Neural progenitor cell (in vitro differentiated cells): ENCODE measurements at regions not wholly inside any gene's neighbourhood (a gene's known extent, or its start where the extent isn't known, plus 50 kb on each side); places are given as distances from the start of the nearest gene placed in this dataset.

Source experiments
- DNase-seq: peaks from one replicate; pipeline ENCODE4 v3.0.0-alpha.2; 2016; ENCODE audit warnings: low spot score
- H2AFZ ChIP-seq: fragments of 200-600 bp; sonication (generic); replicated peaks from 2 replicates; pipeline ENCODE4 v1.6.1; 2016; ENCODE audit warnings: antibody characterized with exemption
- H3F3A ChIP-seq: fragments of 200-600 bp; sonication (generic); 2 replicates; pipeline ENCODE4 v1.6.1; 2016; ENCODE audit warnings: antibody characterized with exemption, low read depth
- H3K27ac ChIP-seq: fragments of 200-600 bp; sonication (generic); 2 replicates; pipeline ENCODE4 v1.5.1; 2016; ENCODE audit warnings: mild to moderate bottlenecking
- H3K27me3 ChIP-seq: fragments of 200-600 bp; sonication (generic); 2 replicates; pipeline ENCODE4 v1.6.1; 2016; ENCODE audit warnings: mild to moderate bottlenecking, moderate library complexity
- H3K36me3 ChIP-seq: fragments of 200-600 bp; sonication (generic); 2 replicates; pipeline ENCODE4 v1.5.1; 2016
- H3K4me1 ChIP-seq: fragments of 200-600 bp; sonication (generic); 2 replicates; pipeline ENCODE4 v1.6.1; 2016; ENCODE audit warnings: mixed run types
- H3K4me2 ChIP-seq: fragments of 200-600 bp; sonication (generic); 2 replicates; pipeline ENCODE4 v1.6.1; 2016
- H3K4me3 ChIP-seq: fragments of 200-600 bp; sonication (generic); 2 replicates; pipeline ENCODE4 v1.5.1; 2016
- H3K79me2 ChIP-seq: fragments of 200-600 bp; sonication (generic); 2 replicates; pipeline ENCODE4 v1.6.1; 2016; ENCODE audit warnings: low read depth
- H3K9ac ChIP-seq: fragments of 200-600 bp; sonication (generic); 2 replicates; pipeline ENCODE4 v1.6.1; 2016
- H3K9me3 ChIP-seq: fragments of 200-600 bp; sonication (generic); 2 replicates; pipeline ENCODE4 v1.5.1; 2016; ENCODE audit warnings: low read depth
- H4K20me1 ChIP-seq: fragments of 200-600 bp; sonication (generic); 2 replicates; pipeline ENCODE4 v1.6.1; 2016; ENCODE audit warnings: low read depth
- H3K27ac Mint-ChIP-seq: 3 replicates; pipeline ENCODE4 v1.8.0; 2021; ENCODE audit warnings: mixed read lengths
- H3K27me3 Mint-ChIP-seq: 2 replicates; pipeline ENCODE4 v1.8.0; 2022; ENCODE audit warnings: low read depth, mild to moderate bottlenecking, inconsistent platforms, moderate library complexity, mixed read lengths; ENCODE audit not compliant: insufficient read depth
- H3K36me3 Mint-ChIP-seq: 3 replicates; pipeline ENCODE4 v1.8.0; 2021; ENCODE audit warnings: mixed read lengths
- H3K4me1 Mint-ChIP-seq: 3 replicates; pipeline ENCODE4 v1.8.0; 2021; ENCODE audit warnings: mixed read lengths
- H3K4me3 Mint-ChIP-seq: 3 replicates; pipeline ENCODE4 v1.8.0; 2021; ENCODE audit warnings: mild to moderate bottlenecking, moderate library complexity, mixed read lengths
- H3K9me3 Mint-ChIP-seq: 3 replicates; pipeline ENCODE4 v1.8.0; 2020; ENCODE audit warnings: mixed read lengths
- EZH2 ChIP-seq: fragments of 200-600 bp; sonication (generic); IDR thresholded peaks from 2 replicates; pipeline ENCODE4 v1.6.1; 2017; ENCODE audit warnings: antibody characterized with exemption, mild to moderate bottlenecking, moderate library complexity
- EZH2phosphoT487 ChIP-seq: fragments of 200-600 bp; sonication (generic); IDR thresholded peaks from 2 replicates; pipeline ENCODE4 v1.6.1; 2017; ENCODE audit warnings: antibody characterized with exemption
- TF ChIP-seq, protein P1 (sequence below): fragments of 200-600 bp; sonication (generic); IDR thresholded peaks from 2 replicates; pipeline ENCODE4 v1.5.1; 2017; ENCODE audit warnings: antibody characterized with exemption, mild to moderate bottlenecking

DNA sequence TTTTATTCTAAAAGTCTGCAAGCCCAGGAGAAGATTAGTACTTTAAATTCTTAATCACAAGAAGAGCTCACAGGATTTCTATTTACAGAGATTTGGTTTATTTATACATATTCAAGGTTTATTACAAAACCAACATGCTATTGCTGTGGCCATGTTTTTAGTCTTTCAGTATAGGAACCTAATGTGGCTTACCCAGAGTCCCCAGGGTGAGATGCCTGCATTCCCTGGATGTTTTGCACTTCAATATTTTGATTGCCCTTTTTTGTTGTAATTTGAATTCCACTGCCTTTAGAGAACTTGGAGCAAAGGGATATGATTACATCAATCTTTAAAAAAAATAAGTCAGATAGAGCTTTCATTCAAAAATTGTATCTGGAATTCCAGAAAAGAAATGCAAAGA, 146.0 kb upstream of the FRMPD4 start:
- Histone ChIP-seq H3K9ac (no peak overlapping the region), H3K79me2 (no peaks in the 10 kb centered on the region), H3K9me3 (peaks cover 8% of the 10 kb centered on the region), H3K4me3 (no peak overlapping the region), H3K4me2 (no peak overlapping the region), H4K20me1 (no peaks in the 10 kb centered on the region), H3K4me1 (no peaks in the 10 kb centered on the region), H3F3A (no peaks in the 10 kb centered on the region), H3K27me3 (no peaks in the 10 kb centered on the region), H3K36me3 (no peaks in the 10 kb centered on the region), H2AFZ (no peak overlapping the region), H3K27ac (no peak overlapping the region)
- Mint-ChIP-seq H3K27me3 (no peaks in the 10 kb centered on the region), H3K36me3 (no peaks in the 10 kb centered on the region), H3K4me1 (no peaks in the 10 kb centered on the region), H3K9me3 (peaks cover 5% of the 10 kb centered on the region), H3K27ac (no peak overlapping the region), H3K4me3 (no peak overlapping the region)
- TF ChIP-seq EZH2 (no peak), EZH2phosphoT487 (no peak)
- TF ChIP-seq, protein P1, sequence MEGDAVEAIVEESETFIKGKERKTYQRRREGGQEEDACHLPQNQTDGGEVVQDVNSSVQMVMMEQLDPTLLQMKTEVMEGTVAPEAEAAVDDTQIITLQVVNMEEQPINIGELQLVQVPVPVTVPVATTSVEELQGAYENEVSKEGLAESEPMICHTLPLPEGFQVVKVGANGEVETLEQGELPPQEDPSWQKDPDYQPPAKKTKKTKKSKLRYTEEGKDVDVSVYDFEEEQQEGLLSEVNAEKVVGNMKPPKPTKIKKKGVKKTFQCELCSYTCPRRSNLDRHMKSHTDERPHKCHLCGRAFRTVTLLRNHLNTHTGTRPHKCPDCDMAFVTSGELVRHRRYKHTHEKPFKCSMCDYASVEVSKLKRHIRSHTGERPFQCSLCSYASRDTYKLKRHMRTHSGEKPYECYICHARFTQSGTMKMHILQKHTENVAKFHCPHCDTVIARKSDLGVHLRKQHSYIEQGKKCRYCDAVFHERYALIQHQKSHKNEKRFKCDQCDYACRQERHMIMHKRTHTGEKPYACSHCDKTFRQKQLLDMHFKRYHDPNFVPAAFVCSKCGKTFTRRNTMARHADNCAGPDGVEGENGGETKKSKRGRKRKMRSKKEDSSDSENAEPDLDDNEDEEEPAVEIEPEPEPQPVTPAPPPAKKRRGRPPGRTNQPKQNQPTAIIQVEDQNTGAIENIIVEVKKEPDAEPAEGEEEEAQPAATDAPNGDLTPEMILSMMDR: no peak
- DNase-seq: no peak

DNA sequence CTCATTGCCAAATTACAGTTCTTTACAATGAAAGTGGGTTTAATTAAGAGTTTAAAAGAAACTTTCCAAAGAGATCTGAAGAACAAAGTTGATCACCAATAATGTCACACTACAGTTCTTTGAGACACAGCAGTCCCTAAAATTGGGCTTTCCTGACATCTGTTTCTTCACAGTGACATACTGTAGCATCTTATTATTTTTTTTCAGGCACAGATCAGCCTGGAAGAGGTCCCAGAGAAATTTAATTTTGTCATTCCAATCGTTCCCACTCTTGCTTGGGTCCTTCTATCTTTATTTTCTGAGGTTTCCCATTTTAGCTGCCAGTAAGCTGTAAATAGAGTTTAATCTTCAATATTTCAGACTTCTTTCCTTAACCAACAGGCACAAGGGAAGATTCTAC, 143.1 kb upstream of the FRMPD4 start:
- no peaks in the 10 kb centered on the region for H4K20me1 ChIP-seq
- no peak for DNase-seq
- no peaks in the 10 kb centered on the region for H3K79me2 ChIP-seq
- H3F3A ChIP-seq: no peaks in the 10 kb centered on the region
- no peaks in the 10 kb centered on the region for H3K27me3 ChIP-seq
- no peaks in the 10 kb centered on the region for H3K4me1 Mint-ChIP-seq
- H3K27me3 Mint-ChIP-seq: no peaks in the 10 kb centered on the region
- no peak overlapping the region for H3K4me2 ChIP-seq
- no peak for TF ChIP-seq EZH2phosphoT487
- no peak for TF ChIP-seq EZH2
- TF ChIP-seq, protein P1: no peak
- no peaks in the 10 kb centered on the region for H3K36me3 Mint-ChIP-seq
- H3K27ac Mint-ChIP-seq: no peak overlapping the region
- H3K4me1 ChIP-seq: no peaks in the 10 kb centered on the region
- H2AFZ ChIP-seq: no peak overlapping the region
- no peak overlapping the region for H3K4me3 Mint-ChIP-seq
- H3K9me3 ChIP-seq: peaks cover 1% of the 10 kb centered on the region
- no peaks in the 10 kb centered on the region for H3K36me3 ChIP-seq
- no peak overlapping the region for H3K27ac ChIP-seq
- no peak overlapping the region for H3K9ac ChIP-seq
- H3K4me3 ChIP-seq: no peak overlapping the region
- no peaks in the 10 kb centered on the region for H3K9me3 Mint-ChIP-seq

DNA sequence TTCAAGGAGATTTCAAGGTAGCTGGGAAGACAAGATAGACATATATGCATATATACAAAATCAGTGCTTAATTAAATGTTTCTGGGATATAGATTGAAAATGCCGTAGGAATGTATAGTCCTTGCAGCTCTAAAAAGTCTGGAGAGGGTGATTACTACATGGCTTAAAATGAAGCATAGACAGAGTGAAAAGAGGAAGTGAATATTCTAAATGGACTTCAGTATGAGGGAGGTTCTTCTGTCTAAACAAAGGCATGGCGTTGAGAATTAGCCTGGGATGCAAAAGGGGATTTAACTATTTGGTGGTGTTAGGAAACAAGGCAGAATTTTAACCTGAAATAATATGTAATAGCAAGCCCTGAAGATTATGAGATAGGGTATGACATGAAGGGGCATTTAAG, 141.5 kb upstream of the FRMPD4 start:
- no peaks in the 10 kb centered on the region for H3K27me3 Mint-ChIP-seq
- DNase-seq: no peak
- Histone ChIP-seq H3K36me3 (no peaks in the 10 kb centered on the region), H3F3A (no peaks in the 10 kb centered on the region), H4K20me1 (no peaks in the 10 kb centered on the region), H3K4me3 (no peak overlapping the region), H3K9me3 (peaks cover 3% of the 10 kb centered on the region), H3K27me3 (no peaks in the 10 kb centered on the region), H3K4me2 (no peak overlapping the region), H3K27ac (no peak overlapping the region), H3K4me1 (no peaks in the 10 kb centered on the region), H3K9ac (no peak overlapping the region), H3K79me2 (no peaks in the 10 kb centered on the region), H2AFZ (no peak overlapping the region)
- no peaks in the 10 kb centered on the region for H3K9me3 Mint-ChIP-seq
- H3K4me1 Mint-ChIP-seq: no peaks in the 10 kb centered on the region
- TF ChIP-seq, protein P1: no peak
- no peak for TF ChIP-seq EZH2phosphoT487
- no peak for TF ChIP-seq EZH2
- H3K4me3 Mint-ChIP-seq: no peak overlapping the region
- H3K27ac Mint-ChIP-seq: no peak overlapping the region
- H3K36me3 Mint-ChIP-seq: no peaks in the 10 kb centered on the region

DNA sequence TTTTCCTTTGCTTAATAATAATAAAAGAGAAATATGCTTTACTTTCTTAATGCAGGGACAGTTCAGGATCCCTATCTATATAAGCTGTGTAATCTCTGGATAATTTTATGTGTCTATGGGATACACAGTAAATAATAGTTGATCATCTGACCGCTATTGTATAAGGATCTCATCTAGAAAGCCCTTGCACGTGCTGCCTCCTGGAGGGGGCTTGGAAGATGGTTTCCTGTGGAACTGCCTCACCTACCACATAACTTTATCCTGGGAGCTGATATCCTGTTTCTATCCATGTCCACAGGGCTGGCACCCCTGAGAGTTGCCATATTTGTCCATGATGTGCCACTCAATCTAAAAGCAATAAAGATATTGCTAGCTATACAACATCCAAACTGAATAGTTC, 139.3 kb upstream of the FRMPD4 start:
- Mint-ChIP-seq H3K9me3 (no peaks in the 10 kb centered on the region), H3K36me3 (no peaks in the 10 kb centered on the region), H3K4me1 (no peaks in the 10 kb centered on the region), H3K27me3 (no peaks in the 10 kb centered on the region), H3K4me3 (no peak overlapping the region), H3K27ac (no peak overlapping the region)
- Histone ChIP-seq H3K79me2 (no peaks in the 10 kb centered on the region), H3K4me2 (no peak overlapping the region), H4K20me1 (no peaks in the 10 kb centered on the region), H3K9ac (no peak overlapping the region), H3K27ac (no peak overlapping the region), H3K4me1 (no peaks in the 10 kb centered on the region), H3K27me3 (no peaks in the 10 kb centered on the region), H3K9me3 (peaks cover 3% of the 10 kb centered on the region), H2AFZ (no peak overlapping the region), H3F3A (no peaks in the 10 kb centered on the region), H3K36me3 (no peaks in the 10 kb centered on the region), H3K4me3 (no peak overlapping the region)
- DNase-seq: no peak
- TF ChIP-seq, protein P1: peak; percentile 14
- TF ChIP-seq EZH2 (no peak), EZH2phosphoT487 (no peak)
